ENCODE measurements at regions not wholly inside any gene's neighbourhood (a gene's known extent, or its start where the extent isn't known, plus 50 kb on each side); places are given as distances from the start of the nearest gene placed in this dataset.
"Not testable (repeated sequence)": the region's sequence is repeated elsewhere in the genome, so short reads cannot be mapped to it uniquely, and the experiment has no call there.

DNA sequence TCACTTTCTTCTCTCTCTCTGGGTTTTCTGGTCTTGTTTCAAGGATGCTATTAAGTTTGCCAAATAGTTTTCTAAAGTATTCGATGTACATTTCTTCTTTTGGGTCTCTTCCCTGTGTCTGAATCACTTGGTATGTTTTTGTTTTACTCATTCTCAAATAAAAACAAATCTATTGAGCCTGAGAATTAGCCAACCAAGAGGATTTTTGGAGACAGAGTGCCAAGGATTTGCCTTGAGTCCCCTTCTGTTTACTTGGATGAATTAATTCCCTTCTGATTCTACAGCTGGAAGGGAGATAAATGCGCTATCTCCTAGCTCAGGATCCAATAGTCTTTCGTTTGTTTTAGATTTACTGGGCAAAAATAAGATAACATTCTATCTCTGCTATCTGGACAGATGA is 255.5 kb downstream of the SYT10 start:
- H3K9me3 ChIP-seq = no peaks in the 10 kb centered on the region
- H3K27ac ChIP-seq = no peak overlapping the region
- no peaks in the 10 kb centered on the region for H3K36me3 ChIP-seq (replicated peaks in 1 of 2; ENCODE audit: insufficient read depth in 1 of 2, low read depth in 2 of 2)
- no peaks in the 10 kb centered on the region for H3K4me1 ChIP-seq
- 28 to 38% methylated on average over 3 of the region's 3 CpGs for WGBS, 2 donors
- intact Hi-C loops (cut with DNase I) = no loop called here
- no peak overlapping the region for H3K4me3 ChIP-seq
- no peak for ATAC-seq
- no peaks in the 10 kb centered on the region for H3K27me3 ChIP-seq
- no peak for TF ChIP-seq POLR2A (IDR thresholded peaks at IDR 0.05)
- TF ChIP-seq, protein P1, sequence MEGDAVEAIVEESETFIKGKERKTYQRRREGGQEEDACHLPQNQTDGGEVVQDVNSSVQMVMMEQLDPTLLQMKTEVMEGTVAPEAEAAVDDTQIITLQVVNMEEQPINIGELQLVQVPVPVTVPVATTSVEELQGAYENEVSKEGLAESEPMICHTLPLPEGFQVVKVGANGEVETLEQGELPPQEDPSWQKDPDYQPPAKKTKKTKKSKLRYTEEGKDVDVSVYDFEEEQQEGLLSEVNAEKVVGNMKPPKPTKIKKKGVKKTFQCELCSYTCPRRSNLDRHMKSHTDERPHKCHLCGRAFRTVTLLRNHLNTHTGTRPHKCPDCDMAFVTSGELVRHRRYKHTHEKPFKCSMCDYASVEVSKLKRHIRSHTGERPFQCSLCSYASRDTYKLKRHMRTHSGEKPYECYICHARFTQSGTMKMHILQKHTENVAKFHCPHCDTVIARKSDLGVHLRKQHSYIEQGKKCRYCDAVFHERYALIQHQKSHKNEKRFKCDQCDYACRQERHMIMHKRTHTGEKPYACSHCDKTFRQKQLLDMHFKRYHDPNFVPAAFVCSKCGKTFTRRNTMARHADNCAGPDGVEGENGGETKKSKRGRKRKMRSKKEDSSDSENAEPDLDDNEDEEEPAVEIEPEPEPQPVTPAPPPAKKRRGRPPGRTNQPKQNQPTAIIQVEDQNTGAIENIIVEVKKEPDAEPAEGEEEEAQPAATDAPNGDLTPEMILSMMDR (IDR thresholded peaks at IDR 0.05) = no peak
- DNase-seq = no peak

DNA sequence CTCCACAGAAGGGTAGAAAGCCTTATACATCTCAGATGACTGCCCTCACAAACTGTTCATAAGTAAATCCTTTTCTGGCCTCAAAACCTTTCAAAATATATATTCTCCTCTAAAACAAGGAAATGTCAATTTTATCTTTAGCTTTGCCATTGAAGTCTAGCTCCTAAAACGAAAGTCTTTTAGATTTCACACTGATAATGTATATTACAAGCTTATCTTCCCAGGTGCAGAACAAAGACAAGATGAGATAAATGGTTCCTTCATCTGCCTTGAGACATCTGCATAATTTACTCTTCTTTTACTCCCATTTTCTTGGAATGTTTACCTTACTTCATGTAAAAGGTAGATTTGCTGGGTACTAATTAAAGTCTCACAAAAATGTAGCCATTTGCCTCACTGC is 257.1 kb downstream of the SYT10 start:
- ATAC-seq (no peak), DNase-seq (no peak)
- 0% methylated on average over 1 of the region's 1 CpG for WGBS, 2 donors
- H3K4me3 ChIP-seq = no peak overlapping the region
- no peaks in the 10 kb centered on the region for H3K4me1 ChIP-seq
- H3K9me3 ChIP-seq = no peaks in the 10 kb centered on the region
- intact Hi-C loops (cut with DNase I) = no loop called here
- no peaks in the 10 kb centered on the region for H3K36me3 ChIP-seq (replicated peaks in 1 of 2; ENCODE audit: insufficient read depth in 1 of 2, low read depth in 2 of 2)
- no peaks in the 10 kb centered on the region for H3K27me3 ChIP-seq
- no peak overlapping the region for H3K27ac ChIP-seq
- TF ChIP-seq, protein P1 (IDR thresholded peaks at IDR 0.05) = no peak
- no peak for TF ChIP-seq POLR2A (IDR thresholded peaks at IDR 0.05)

DNA sequence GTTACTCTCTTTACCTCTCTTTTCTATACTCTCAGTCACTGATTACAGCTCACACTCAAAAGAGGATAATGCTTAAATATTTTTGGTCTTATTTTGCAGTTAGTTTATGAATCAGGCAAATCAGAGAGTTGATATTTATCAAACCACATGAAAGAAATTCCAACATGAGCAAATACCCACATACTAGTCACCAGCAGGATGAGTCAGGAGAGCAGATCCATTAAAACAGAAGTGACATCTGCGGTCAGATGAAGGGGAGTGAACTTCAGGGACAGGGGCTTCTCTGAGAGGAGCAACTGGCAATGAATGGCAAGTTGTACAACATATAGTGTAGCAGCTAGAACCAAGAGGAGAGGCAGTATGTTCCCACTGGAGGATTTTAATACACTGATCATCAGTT is 258.7 kb downstream of the SYT10 start:
- TF ChIP-seq, protein P1 (IDR thresholded peaks at IDR 0.05) = no peak
- no peak for TF ChIP-seq POLR2A (IDR thresholded peaks at IDR 0.05)
- Histone ChIP-seq H3K4me3 (no peak overlapping the region), H3K9me3 (no peaks in the 10 kb centered on the region), H3K27ac (no peak overlapping the region), H3K27me3 (no peaks in the 10 kb centered on the region), H3K36me3 (replicated peaks in 1 of 2; ENCODE audit: insufficient read depth in 1 of 2, low read depth in 2 of 2) (no peaks in the 10 kb centered on the region), H3K4me1 (no peaks in the 10 kb centered on the region)
- DNase-seq (no peak), ATAC-seq (no peak)
- intact Hi-C loops (cut with DNase I) = no loop called here
- 32% methylated on average over 1 of the region's 1 CpG for WGBS, 2 donors

DNA sequence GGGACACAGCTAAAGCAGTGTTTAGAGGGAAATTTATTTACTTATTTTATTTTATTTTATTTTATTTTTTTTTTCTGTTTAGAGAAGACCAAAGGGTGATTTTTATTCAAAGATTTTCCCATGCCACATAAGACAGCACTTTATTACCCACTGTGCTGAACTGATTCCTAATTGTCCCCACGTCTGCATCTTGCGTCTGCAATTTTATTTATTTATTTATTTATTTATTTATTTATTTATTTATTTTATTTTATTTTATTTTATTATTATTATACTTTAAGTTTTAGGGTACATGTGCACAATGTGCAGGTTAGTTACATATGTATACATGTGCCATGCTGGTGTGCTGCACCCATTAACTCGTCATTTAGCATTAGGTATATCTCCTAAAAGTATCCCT is 269.7 kb upstream of the PKP2 start:
- intact Hi-C loops (cut with DNase I) = not testable (repeated sequence)

DNA sequence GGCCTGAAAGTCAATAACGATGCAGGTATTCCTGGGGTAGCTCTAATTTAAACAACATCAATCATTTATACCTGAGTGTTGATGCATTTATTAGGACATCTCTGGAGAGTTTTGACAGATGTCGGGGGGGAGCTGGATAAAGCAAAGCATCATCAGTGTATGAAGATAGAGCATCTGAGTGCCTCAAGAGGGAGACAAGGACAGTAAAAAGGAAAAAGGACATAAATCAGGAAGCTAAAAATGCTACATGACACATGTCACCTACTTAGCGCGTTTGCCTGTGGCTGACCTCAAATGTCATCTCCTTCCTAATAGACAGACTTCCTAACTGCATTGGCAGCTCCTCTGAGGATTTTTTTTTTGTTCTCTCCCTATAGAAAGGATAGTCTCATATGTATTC is 259.5 kb upstream of the PKP2 start:
- H3K27ac ChIP-seq = no peak overlapping the region
- ATAC-seq = no peak
- H3K27me3 ChIP-seq = no peaks in the 10 kb centered on the region
- no peak for DNase-seq
- no peak overlapping the region for H3K4me3 ChIP-seq
- no peak for TF ChIP-seq POLR2A (IDR thresholded peaks at IDR 0.05)
- TF ChIP-seq, protein P1 (IDR thresholded peaks at IDR 0.05) = no peak
- intact Hi-C loops (cut with DNase I) = no loop called here
- H3K36me3 ChIP-seq (replicated peaks in 1 of 2; ENCODE audit: insufficient read depth in 1 of 2, low read depth in 2 of 2) = no peaks in the 10 kb centered on the region
- H3K4me1 ChIP-seq = no peaks in the 10 kb centered on the region
- no peaks in the 10 kb centered on the region for H3K9me3 ChIP-seq
- WGBS, 2 donors = 38 to 47% methylated on average over 4 of the region's 4 CpGs

More for the DNA sequence above, 269.7 kb upstream of the PKP2 start:
- H3K27me3 ChIP-seq; DNase-seq; H3K4me1 ChIP-seq; H3K4me3 ChIP-seq; H3K9me3 ChIP-seq; ATAC-seq; H3K36me3 ChIP-seq (replicated peaks in 1 of 2; ENCODE audit: insufficient read depth in 1 of 2, low read depth in 2 of 2); H3K27ac ChIP-seq: not testable (repeated sequence)
- 51 to 55% methylated on average over 3 of the region's 3 CpGs for WGBS, 2 donors

DNA sequence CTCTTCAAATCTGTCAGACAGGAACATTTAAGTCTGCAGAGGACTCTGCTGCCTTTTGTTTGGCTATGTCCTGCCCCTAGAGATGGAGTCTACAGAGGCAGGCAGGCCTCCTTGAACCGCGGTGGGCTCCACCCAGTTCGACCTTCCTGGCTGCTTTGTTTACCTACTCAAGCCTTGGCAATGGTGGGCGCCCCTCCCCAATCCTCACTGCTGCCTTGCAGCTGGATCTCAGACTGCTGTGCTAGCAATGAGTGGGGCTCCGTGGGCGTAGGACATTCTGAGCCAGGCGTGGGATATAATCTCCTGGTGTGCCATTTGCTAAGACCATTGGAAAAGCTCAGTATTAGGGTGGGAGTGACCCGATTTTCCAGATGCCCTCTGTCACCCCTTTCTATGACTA is 250.7 kb upstream of the PKP2 start:
- intact Hi-C loops (cut with DNase I); H3K4me1 ChIP-seq; DNase-seq; ATAC-seq; H3K4me3 ChIP-seq; H3K27ac ChIP-seq; H3K36me3 ChIP-seq (replicated peaks in 1 of 2; ENCODE audit: insufficient read depth in 1 of 2, low read depth in 2 of 2); H3K27me3 ChIP-seq; H3K9me3 ChIP-seq: not testable (repeated sequence)
- 72 to 79% methylated on average over 5 to 8 of the region's 8 CpGs for WGBS, 2 donors

Data from body of pancreas (tissue), 4 donors.